Loucy (cell line): ENCODE measurements at regions not wholly inside any gene's neighbourhood (a gene's known extent, or its start where the extent isn't known, plus 50 kb on each side); places are given as distances from the start of the nearest gene placed in this dataset.
"Not testable (repeated sequence)": the region's sequence is repeated elsewhere in the genome, so short reads cannot be mapped to it uniquely, and the experiment has no call there.

ENCODE experiments used
- H2AFZ ChIP-seq: fragments of 200-600 bp; sonication (generic); 2 replicates; pipeline ENCODE4 v1.6.0; 2016; ENCODE audit warnings: antibody characterized with exemption, mild to moderate bottlenecking, low read length, moderate library complexity
- H3F3A ChIP-seq: fragments of 200-600 bp; 2 replicates; pipeline ENCODE4 v1.6.0; 2016; ENCODE audit warnings: antibody characterized with exemption, low read depth, mild to moderate bottlenecking
- H3K27me3 ChIP-seq: fragments of 200-600 bp; sonication (generic); 2 replicates; pipeline ENCODE4 v1.6.1; 2014; ENCODE audit warnings: low read length, mild to moderate bottlenecking; ENCODE audit not compliant: insufficient read depth, poor library complexity, severe bottlenecking
- H3K36me3 ChIP-seq: fragments of 200-600 bp; sonication (generic); 2 replicates; pipeline ENCODE4 v1.6.1; 2016; ENCODE audit warnings: low read length; ENCODE audit not compliant: insufficient read depth
- H3K4me1 ChIP-seq: fragments of 200-600 bp; sonication (generic); 2 replicates; pipeline ENCODE4 v1.5.1; 2014; ENCODE audit warnings: low read length, mild to moderate bottlenecking; ENCODE audit not compliant: insufficient read depth, poor library complexity, severe bottlenecking
- H3K4me2 ChIP-seq: fragments of 200-600 bp; sonication (generic); 2 replicates; pipeline ENCODE4 v1.6.0; 2014; ENCODE audit warnings: antibody characterized with exemption, low read length, low read depth, mild to moderate bottlenecking; ENCODE audit not compliant: poor library complexity, severe bottlenecking
- H3K4me3 ChIP-seq: fragments of 200-600 bp; sonication (generic); 2 replicates; pipeline ENCODE4 v1.5.1; 2014; ENCODE audit warnings: low read length, mild to moderate bottlenecking, mixed read lengths; ENCODE audit not compliant: poor library complexity, severe bottlenecking
- H3K79me2 ChIP-seq: fragments of 200-600 bp; sonication (generic); 2 replicates; pipeline ENCODE4 v1.6.1; 2014; ENCODE audit warnings: low read length; ENCODE audit not compliant: insufficient read depth
- H3K9ac ChIP-seq: fragments of 200-600 bp; sonication (generic); 2 replicates; pipeline ENCODE4 v1.6.0; 2014; ENCODE audit warnings: mild to moderate bottlenecking, low read depth, low read length, moderate library complexity; ENCODE audit not compliant: poor library complexity, severe bottlenecking
- H3K9me2 ChIP-seq: fragments of 200-600 bp; sonication (generic); replicated peaks from 2 replicates; pipeline ENCODE4 v1.6.1; 2016; ENCODE audit warnings: low read depth, low read length, mixed read lengths
- H3K9me3 ChIP-seq: fragments of 200-600 bp; sonication (generic); 2 replicates; pipeline ENCODE4 v1.6.1; 2014; ENCODE audit warnings: mild to moderate bottlenecking, antibody characterized with exemption, low read length, low read depth; ENCODE audit not compliant: insufficient read depth
- H4K20me1 ChIP-seq: fragments of 200-600 bp; sonication (generic); 2 replicates; pipeline ENCODE4 v1.6.0; 2014; ENCODE audit warnings: antibody characterized with exemption, low read length, mild to moderate bottlenecking; ENCODE audit not compliant: insufficient read depth, poor library complexity, severe bottlenecking
- EZH2phosphoT487 ChIP-seq: fragments of 200-600 bp; IDR thresholded peaks from 2 replicates; pipeline ENCODE4 v1.6.1; 2018; ENCODE audit warnings: antibody characterized with exemption, mild to moderate bottlenecking, moderate library complexity, borderline replicate concordance

DNA sequence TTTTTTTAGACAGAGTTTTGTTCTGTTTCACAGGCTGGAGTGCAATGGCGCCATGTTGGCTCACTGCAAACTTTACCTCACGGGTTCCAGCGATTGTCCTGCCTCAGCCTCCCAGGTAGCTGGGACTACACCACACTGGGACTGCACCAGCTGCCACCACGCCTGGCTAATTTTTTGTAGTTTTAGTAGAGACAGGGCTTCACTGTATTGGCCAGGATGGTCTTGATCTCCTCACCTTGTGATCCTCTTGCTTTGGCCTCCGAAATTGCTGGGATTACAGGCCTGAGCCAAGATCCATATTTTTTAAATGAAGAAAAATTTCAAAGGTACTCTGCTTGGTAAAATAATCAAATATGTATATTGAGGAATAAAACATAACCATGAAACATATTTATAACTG, 195.8 kb upstream of the TPTE start:
- H3K9me2 ChIP-seq, H3K4me3 ChIP-seq, H3K36me3 ChIP-seq, H3F3A ChIP-seq, H4K20me1 ChIP-seq, H3K79me2 ChIP-seq, H2AFZ ChIP-seq, H3K9ac ChIP-seq, H3K4me2 ChIP-seq, H3K27me3 ChIP-seq, H3K4me1 ChIP-seq: not testable (repeated sequence)
- peaks cover 27% of the 10 kb centered on the region; the same call in 1 of the 2 replicates for H3K9me3 ChIP-seq
- TF ChIP-seq EZH2phosphoT487, result peak; percentile 56

- H3K9me3 ChIP-seq, result peaks cover 33% of the 10 kb centered on the region; the same call in 1 of the 2 replicates
- H4K20me1 ChIP-seq, H2AFZ ChIP-seq, H3K4me2 ChIP-seq, H3K27me3 ChIP-seq, H3K4me3 ChIP-seq, H3K9me2 ChIP-seq, H3K9ac ChIP-seq, H3K4me1 ChIP-seq, H3K79me2 ChIP-seq, H3K36me3 ChIP-seq, H3F3A ChIP-seq: not testable (repeated sequence)
Measured at GRCh38 chr21:10326146-10326545, 195.2 kb upstream of the TPTE start.

DNA sequence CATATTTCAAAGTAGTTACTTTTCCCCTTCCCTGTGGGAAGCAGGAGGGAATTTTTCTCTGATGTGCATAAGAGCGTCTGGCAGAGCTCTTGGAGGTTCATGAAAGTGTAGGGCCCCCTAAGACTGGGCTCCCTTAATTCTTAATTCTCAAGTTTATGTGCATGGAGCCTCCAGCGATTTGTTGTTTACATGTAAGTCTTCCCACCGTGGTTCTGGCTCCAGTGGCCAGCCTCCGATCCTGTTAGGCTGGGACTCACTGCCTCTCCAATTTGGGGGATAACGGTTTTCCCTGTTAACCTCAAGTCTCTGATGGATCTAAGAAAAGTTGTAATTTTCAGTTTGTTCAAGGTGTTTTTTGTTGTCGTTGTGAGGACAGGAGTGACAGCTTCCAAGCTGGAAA, 192.7 kb upstream of the TPTE start:
- not testable (repeated sequence) for H4K20me1 ChIP-seq, H3K4me3 ChIP-seq, H3K9ac ChIP-seq, H3K36me3 ChIP-seq, H3K79me2 ChIP-seq, H2AFZ ChIP-seq, H3K4me2 ChIP-seq, H3K4me1 ChIP-seq, H3K9me2 ChIP-seq, H3K27me3 ChIP-seq, H3F3A ChIP-seq
- H3K9me3 ChIP-seq, result peaks cover 40% of the 10 kb centered on the region; the same call in 1 of the 2 replicates

GRCh38 chr21:10330641-10331119, 190.7 kb upstream of the TPTE start:
- not testable (repeated sequence) for H3K4me1 ChIP-seq

GRCh38 chr21:10331134-10331533, 190.2 kb upstream of the TPTE start:
- not testable (repeated sequence) for H3K4me3 ChIP-seq, H3K79me2 ChIP-seq

More at GRCh38 chr21:10330641-10331119, 190.7 kb upstream of the TPTE start:
- not testable (repeated sequence) for H3K79me2 ChIP-seq, H3K9ac ChIP-seq, H4K20me1 ChIP-seq, H3F3A ChIP-seq, H3K27me3 ChIP-seq, H3K4me2 ChIP-seq, H3K4me3 ChIP-seq, H3K36me3 ChIP-seq, H2AFZ ChIP-seq, H3K9me2 ChIP-seq
- peaks cover 40% of the 10 kb centered on the region; the same call in 1 of the 2 replicates for H3K9me3 ChIP-seq

DNA sequence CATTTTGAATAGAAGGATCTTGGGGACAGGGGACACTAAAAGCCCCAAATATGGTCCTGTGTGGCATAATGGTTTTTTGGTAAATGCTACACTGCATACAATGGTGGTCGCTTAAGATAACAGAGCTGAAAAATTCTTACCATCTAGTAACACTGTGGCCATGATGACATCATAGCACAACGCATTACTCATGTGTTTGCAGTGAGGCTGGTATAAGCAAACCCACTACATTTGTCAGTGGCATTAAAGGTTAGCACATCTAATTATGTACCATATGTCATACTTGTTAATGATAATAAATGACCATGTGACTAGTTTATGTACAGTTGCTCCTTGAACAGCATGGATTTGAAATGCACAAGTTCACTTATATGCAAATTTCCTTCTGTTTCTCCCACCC, 188.4 kb upstream of the TPTE start:
- H3K9ac ChIP-seq, H3F3A ChIP-seq, H3K79me2 ChIP-seq, H3K4me2 ChIP-seq, H2AFZ ChIP-seq, H3K4me3 ChIP-seq, H3K4me1 ChIP-seq, H3K36me3 ChIP-seq, H4K20me1 ChIP-seq, H3K9me2 ChIP-seq, H3K27me3 ChIP-seq: not testable (repeated sequence)
- H3K9me3 ChIP-seq, result peaks cover 27% of the 10 kb centered on the region

More at GRCh38 chr21:10331134-10331533, 190.2 kb upstream of the TPTE start:
- H3F3A ChIP-seq, H3K9me2 ChIP-seq, H2AFZ ChIP-seq, H3K9ac ChIP-seq, H4K20me1 ChIP-seq, H3K4me1 ChIP-seq, H3K27me3 ChIP-seq, H3K36me3 ChIP-seq, H3K4me2 ChIP-seq: not testable (repeated sequence)
- H3K9me3 ChIP-seq, result peaks cover 40% of the 10 kb centered on the region; the same call in 1 of the 2 replicates

GRCh38 chr21:10334391-10334790, 187.0 kb upstream of the TPTE start:
- peaks cover 24% of the 10 kb centered on the region for H3K9me3 ChIP-seq
- not testable (repeated sequence) for H3F3A ChIP-seq, H3K9me2 ChIP-seq, H3K79me2 ChIP-seq, H4K20me1 ChIP-seq, H2AFZ ChIP-seq, H3K36me3 ChIP-seq, H3K4me1 ChIP-seq, H3K4me3 ChIP-seq, H3K9ac ChIP-seq, H3K27me3 ChIP-seq, H3K4me2 ChIP-seq
